ENCODE measurements at regions not wholly inside any gene's neighbourhood (a gene's known extent, or its start where the extent isn't known, plus 50 kb on each side); places are given as distances from the start of the nearest gene placed in this dataset.

DNA sequence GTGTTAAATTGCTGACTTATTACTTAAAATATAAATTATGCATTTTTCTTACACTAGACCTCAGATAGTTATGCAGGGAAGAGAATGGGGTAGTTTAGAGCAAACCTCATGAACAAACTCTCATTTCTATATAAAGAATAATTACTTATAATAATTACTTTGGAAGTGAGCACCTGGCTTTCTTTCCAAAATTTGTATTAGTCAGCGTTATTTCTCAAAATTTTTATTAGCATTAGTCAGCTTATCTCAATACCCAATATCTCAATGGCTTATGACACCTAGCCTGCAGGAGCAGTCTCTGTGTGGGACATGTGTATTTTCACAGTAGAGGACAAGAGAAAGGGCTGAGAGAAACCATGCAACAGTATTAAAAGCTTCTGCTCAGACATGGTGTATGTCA is 849.2 kb upstream of the HS3ST5 start:
- TF ChIP-seq CTCF (IDR thresholded peaks at IDR 0.05) (no peak), NPAS2 (CRISPR knock-in tag; IDR thresholded peaks at IDR 0.05; ENCODE audit: borderline replicate concordance) (no peak), HOXB13 (CRISPR knock-in tag; IDR thresholded peaks at IDR 0.05; ENCODE audit: low read depth) (no peak), ZNF302 (CRISPR knock-in tag; IDR thresholded peaks at IDR 0.05) (no peak), KDM5A (IDR thresholded peaks at IDR 0.05) (no peak), RCOR1 (IDR thresholded peaks at IDR 0.05; ENCODE audit: low read depth, low read length) (no peak), ZFP36 (IDR thresholded peaks at IDR 0.05; ENCODE audit: borderline replicate concordance, partially characterized antibody) (no peak), EHMT2 (IDR thresholded peaks at IDR 0.05; ENCODE audit: low read depth) (no peak), PHF8 (IDR thresholded peaks at IDR 0.05; ENCODE audit: borderline replicate concordance, low read depth) (no peak), RFX5 (IDR thresholded peaks at IDR 0.05) (no peak), MAZ (IDR thresholded peaks at IDR 0.05; ENCODE audit: borderline replicate concordance, low read depth, low read length) (no peak), POLR2AphosphoS2 (conservative IDR thresholded peaks at IDR 0.05; ENCODE audit: low read length) (no peak)
- TF ChIP-seq, protein P1, sequence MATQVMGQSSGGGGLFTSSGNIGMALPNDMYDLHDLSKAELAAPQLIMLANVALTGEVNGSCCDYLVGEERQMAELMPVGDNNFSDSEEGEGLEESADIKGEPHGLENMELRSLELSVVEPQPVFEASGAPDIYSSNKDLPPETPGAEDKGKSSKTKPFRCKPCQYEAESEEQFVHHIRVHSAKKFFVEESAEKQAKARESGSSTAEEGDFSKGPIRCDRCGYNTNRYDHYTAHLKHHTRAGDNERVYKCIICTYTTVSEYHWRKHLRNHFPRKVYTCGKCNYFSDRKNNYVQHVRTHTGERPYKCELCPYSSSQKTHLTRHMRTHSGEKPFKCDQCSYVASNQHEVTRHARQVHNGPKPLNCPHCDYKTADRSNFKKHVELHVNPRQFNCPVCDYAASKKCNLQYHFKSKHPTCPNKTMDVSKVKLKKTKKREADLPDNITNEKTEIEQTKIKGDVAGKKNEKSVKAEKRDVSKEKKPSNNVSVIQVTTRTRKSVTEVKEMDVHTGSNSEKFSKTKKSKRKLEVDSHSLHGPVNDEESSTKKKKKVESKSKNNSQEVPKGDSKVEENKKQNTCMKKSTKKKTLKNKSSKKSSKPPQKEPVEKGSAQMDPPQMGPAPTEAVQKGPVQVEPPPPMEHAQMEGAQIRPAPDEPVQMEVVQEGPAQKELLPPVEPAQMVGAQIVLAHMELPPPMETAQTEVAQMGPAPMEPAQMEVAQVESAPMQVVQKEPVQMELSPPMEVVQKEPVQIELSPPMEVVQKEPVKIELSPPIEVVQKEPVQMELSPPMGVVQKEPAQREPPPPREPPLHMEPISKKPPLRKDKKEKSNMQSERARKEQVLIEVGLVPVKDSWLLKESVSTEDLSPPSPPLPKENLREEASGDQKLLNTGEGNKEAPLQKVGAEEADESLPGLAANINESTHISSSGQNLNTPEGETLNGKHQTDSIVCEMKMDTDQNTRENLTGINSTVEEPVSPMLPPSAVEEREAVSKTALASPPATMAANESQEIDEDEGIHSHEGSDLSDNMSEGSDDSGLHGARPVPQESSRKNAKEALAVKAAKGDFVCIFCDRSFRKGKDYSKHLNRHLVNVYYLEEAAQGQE (IDR thresholded peaks at IDR 0.05), result no peak
